Stimulated activated CD4-positive, alpha-beta T cell treated with anti-CD3 and anti-CD28 coated beads, Interleukin-15, amount 100 ng/mL, for 48 hours (primary cell): ENCODE measurements at regions not wholly inside any gene's neighbourhood (a gene's known extent, or its start where the extent isn't known, plus 50 kb on each side); places are given as distances from the start of the nearest gene placed in this dataset.

ENCODE experiments used
- DNase-seq, 2 donors: peaks; one replicate each; pipeline ENCODE4 v3.0.0-alpha.2; 2020; ENCODE audit warnings: low read depth in 2 of 2

- DNase-seq: no peak
These were observed 87.1 kb upstream of the FNDC3A start for GRCh38 chr13:48888613-48889012.

DNA sequence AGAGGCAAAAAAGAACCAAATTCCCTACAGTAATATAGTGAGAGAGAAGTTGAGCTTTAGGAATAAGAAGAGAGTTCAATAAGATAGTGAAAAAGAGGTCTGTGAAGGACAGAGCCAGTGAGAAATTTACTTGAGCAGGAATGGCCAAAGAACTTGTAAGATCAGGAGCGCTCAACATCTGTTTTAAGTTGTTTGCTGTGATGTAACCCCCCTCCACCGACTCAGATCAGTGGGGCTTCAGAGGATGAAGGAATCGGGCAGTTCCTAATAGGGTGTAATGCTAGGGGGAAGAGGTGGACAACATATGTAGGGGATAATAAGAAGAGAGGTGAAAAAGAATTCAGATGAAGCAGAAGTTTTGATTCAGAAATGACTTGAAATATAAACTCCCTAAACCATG lies 85.3 kb upstream of the FNDC3A start:
- DNase-seq: no peak

DNA sequence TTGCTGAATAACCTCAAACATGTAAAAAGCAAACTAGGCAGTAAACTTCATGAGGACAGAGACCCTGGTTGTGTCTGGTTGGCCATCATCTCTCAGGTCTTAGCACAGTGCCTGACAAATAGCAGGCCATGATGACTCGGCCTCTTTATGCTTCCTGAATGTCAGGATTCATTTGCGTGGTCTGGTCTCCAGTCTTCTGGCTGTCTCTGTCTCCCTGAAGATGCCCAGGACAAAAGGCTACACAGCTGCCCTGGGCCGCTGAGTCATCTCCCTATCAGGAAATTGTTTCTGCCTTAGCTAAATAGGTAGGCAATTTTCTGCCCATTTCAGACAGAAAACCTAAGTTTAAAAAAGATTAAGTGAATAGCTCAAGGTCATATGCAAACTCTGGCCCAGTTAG lies 84.1 kb upstream of the FNDC3A start:
- no peak for DNase-seq

GRCh38 chr13:48892053-48892687 lies 83.5 kb upstream of the FNDC3A start:
- DNase-seq: no peak

GRCh38 chr13:48892688-48893075 lies 83.0 kb upstream of the FNDC3A start:
- no peak for DNase-seq

GRCh38 chr13:48896312-48896711 lies 79.4 kb upstream of the FNDC3A start:
- DNase-seq: no peak

DNA sequence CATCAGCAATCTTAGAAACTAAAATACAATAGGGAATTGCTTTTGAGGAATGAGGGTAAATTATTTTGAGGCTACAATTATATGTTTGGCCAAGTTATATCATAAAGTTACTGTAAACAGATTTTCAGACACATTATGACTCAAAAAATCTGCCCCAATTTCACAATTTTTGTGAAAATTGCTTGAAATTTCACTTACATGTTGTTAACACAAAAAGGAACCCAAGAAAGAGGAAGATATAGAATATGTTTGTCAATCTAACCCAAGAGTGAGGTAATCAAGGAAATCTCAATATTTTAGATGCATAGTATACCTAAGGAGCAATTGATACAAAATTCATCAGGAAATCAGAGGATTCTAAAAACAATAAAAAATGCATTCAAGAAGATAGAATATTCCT lies 73.9 kb upstream of the FNDC3A start:
- no peak for DNase-seq

- no peak for DNase-seq
These were observed 73.3 kb upstream of the FNDC3A start for GRCh38 chr13:48902368-48902767.

GRCh38 chr13:48904668-48905290 lies 70.9 kb upstream of the FNDC3A start:
- DNase-seq: no peak

GRCh38 chr13:48906200-48906599 lies 69.5 kb upstream of the FNDC3A start:
- no peak for DNase-seq

GRCh38 chr13:48908381-48909055 lies 67.2 kb upstream of the FNDC3A start:
- DNase-seq: no peak

DNA sequence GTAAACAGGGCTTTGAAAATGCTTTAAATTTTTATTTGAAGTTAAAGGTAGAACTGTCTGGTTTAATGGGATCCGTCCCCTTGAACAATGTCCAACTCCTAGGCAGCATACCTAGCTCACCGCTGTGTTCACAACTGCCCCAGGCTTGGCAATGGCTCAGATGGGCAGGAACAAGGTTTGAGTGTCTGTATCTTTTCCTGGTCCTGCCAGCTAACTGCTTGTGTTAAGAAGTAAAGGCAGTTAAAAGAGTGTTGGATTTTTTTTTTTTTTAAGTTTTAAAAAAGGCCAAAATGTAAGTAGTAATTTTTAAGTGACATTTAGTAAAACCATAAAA lies 66.7 kb upstream of the FNDC3A start:
- DNase-seq: no peak

- no peak for DNase-seq
These were observed 65.0 kb upstream of the FNDC3A start for GRCh38 chr13:48910686-48911085.

DNA sequence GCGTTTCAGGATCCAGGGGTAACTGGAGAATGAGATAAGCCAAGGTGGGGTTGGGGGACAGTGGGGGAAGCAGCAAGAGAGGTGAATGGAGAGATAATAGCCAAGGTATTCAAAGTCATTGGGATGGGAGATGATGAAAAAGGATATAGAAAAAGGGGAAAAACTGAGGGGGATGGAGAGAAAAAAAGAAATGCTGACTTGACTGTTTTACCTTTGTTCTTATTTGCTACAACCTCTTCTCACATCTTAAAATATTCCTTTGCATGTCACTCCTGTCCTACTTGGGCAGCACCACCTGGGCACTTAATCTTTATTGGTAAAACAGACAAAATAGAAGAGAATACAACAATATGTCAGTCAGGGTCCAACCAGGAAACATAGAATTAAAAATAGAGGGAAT lies 56.0 kb upstream of the FNDC3A start:
- no peak for DNase-seq

- no peak for DNase-seq
These were observed 55.0 kb upstream of the FNDC3A start for GRCh38 chr13:48920730-48921129.

DNA sequence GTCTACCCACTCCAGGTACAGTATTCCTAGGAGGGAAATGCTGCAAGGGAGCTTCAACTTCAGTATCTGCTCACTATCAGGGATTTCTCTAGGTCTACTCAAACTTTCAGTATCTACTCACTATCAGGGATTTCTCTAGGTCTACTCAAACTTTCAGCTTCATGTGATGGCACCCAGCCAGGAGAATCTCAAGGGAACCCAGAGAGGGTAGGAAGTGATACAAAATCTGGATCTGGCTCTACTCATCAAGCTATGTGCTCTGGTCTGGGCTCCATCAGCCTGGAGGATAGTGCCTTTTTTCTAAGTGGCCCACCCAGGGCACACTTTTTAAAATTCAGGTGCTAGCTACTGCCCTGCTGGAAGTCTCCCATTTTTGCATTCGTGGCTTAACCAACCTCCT lies 52.3 kb upstream of the FNDC3A start:
- no peak for DNase-seq

GRCh38 chr13:48925001-48925400 lies 50.7 kb upstream of the FNDC3A start:
- DNase-seq: no peak
